Thyroid gland (tissue), 4 donors: ENCODE measurements at regions not wholly inside any gene's neighbourhood (a gene's known extent, or its start where the extent isn't known, plus 50 kb on each side); places are given as distances from the start of the nearest gene placed in this dataset.

Source experiments
- DNase-seq, 2 donors: peaks; one replicate each; pipeline ENCODE4 v3.0.0-alpha.2; 2019
- H3K27ac ChIP-seq, 3 donors: fragments of 200-600 bp; sonication (generic); 1 replicate in 2 of 3; 2 replicates in 1 of 3; pipeline ENCODE4 v1.5.1; 2016 to 2019; ENCODE audit warnings: mild to moderate bottlenecking in 1 of 3, moderate library complexity in 1 of 3
- H3K27me3 ChIP-seq: fragments of 200-600 bp; sonication (generic); one replicate; pipeline ENCODE4 v1.5.1; 2019
- H3K36me3 ChIP-seq, 2 donors: fragments of 200-600 bp; sonication (generic); one replicate each; pipeline ENCODE4 v1.5.1; 2016 to 2019
- H3K4me1 ChIP-seq, 2 donors: fragments of 200-600 bp; sonication (generic); one replicate each; pipeline ENCODE4 v1.5.1; 2017 to 2019
- H3K4me3 ChIP-seq, 3 donors: fragments of 200-600 bp; sonication (generic); replicated peaks in 1 of 3; 1 replicate in 2 of 3; 2 replicates in 1 of 3; pipeline ENCODE4 v1.5.1; 2016; ENCODE audit warnings: mild to moderate bottlenecking in 1 of 3
- H3K9me3 ChIP-seq: fragments of 200-600 bp; sonication (generic); one replicate; pipeline ENCODE4 v1.5.1; 2017
- CTCF ChIP-seq, 6 experiments: fragments of 200-600 bp in 3 of 6; fragments of 450-650 bp in 3 of 6; sonication (generic) in 3 of 6; IDR thresholded peaks; one replicate each; pipeline ENCODE4 v1.5.1; 2016 to 2019; ENCODE audit warnings: antibody characterized with exemption in 6 of 6, mild to moderate bottlenecking in 2 of 6, inconsistent platforms in 1 of 6, moderate library complexity in 1 of 6
- POLR2A ChIP-seq, 2 donors: fragments of 450-650 bp; IDR thresholded peaks; one replicate each; pipeline ENCODE4 v1.6.1; 2017; ENCODE audit warnings: antibody characterized with exemption in 2 of 2, mild to moderate bottlenecking in 2 of 2, moderate library complexity in 1 of 2
- WGBS, 2 donors: methylation state at CpG; one replicate each; pipeline ENCODE4 v1.1.5; 2017; 5-methylcytosine and 5-hydroxymethylcytosine counted together
- intact Hi-C: fragments of 100-400 bp; cut with DNase I; formaldehyde crosslinking; loops from one replicate; pipeline ENCODE4 v1.15.1; 2023

GRCh38 chr1:118615066-118615465 lies 373.1 kb downstream of the TBX15 start:
- H3K9me3 ChIP-seq: no peaks in the 10 kb centered on the region
- H3K4me1 ChIP-seq: no peaks in the 10 kb centered on the region
- no peak overlapping the region for H3K27ac ChIP-seq
- H3K4me3 ChIP-seq: no peak overlapping the region
- intact Hi-C loops: no loop called here
- no peaks in the 10 kb centered on the region for H3K36me3 ChIP-seq
- no peak for DNase-seq
- no peaks in the 10 kb centered on the region for H3K27me3 ChIP-seq
- WGBS, 2 donors: 67 to 77% methylated on average over 2 of the region's 2 CpGs
- no peak for TF ChIP-seq CTCF (IDR thresholded peaks at IDR 0.05)
- TF ChIP-seq POLR2A (IDR thresholded peaks at IDR 0.05): no peak

DNA sequence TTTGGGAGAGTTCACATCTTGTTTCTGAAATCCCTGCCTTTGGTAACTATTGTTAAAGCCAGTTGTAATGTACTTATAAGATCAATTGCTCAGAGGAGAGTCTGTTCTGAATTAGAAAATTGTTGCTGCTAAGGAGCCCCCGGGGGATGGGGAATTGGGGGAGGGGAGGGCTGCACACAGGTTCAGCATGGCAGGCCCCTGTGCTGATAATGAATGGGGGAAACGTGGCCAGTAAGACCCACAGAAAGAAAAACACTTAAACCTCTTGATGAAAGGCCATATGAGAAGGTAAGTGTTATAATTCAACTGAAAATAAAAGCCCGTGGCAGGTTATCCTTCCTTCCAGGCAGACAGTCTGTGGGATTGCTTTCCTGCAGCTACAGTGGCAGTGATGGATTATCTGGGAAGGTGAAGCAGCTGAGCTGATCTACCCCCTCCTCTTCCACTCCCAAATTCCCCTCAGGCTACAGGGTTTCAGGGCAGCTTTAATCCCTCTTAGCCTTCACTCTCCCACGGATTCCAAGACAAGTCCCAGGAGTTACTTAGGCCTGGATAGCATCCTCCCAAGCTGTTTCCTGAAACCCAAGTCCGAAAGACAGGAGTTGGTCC lies 398.8 kb downstream of the TBX15 start:
- Histone ChIP-seq H3K36me3 (no peaks in the 10 kb centered on the region), H3K4me1 (no peaks in the 10 kb centered on the region), H3K9me3 (no peaks in the 10 kb centered on the region), H3K4me3 (no peak overlapping the region), H3K27me3 (no peaks in the 10 kb centered on the region), H3K27ac (no peak overlapping the region)
- WGBS, 2 donors: 42 to 44% methylated on average over 5 of the region's 5 CpGs
- TF ChIP-seq CTCF (IDR thresholded peaks at IDR 0.05) (no peak), POLR2A (IDR thresholded peaks at IDR 0.05) (no peak)
- no peak for DNase-seq
- intact Hi-C loops: no loop called here

DNA sequence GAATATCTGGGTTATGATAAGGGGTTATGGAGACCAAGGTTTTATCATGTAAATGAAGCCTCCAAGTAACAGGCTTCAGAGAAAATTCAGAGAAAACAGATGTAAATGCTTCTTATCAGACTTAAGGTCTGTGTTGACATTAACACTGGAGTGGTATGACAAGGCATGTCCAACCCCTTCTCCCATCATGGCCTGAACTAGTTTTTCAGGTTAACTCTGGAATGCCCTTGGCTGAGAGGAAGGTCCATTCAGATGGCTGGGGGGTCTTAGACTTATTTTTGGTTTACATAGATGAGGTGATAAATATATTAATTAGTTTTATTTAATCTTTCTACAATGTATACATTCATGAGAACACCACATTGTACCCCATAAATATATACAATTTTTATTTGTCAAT lies 399.6 kb downstream of the TBX15 start:
- no peak overlapping the region for H3K4me3 ChIP-seq
- H3K9me3 ChIP-seq: no peaks in the 10 kb centered on the region
- H3K27me3 ChIP-seq: no peaks in the 10 kb centered on the region
- H3K4me1 ChIP-seq: no peaks in the 10 kb centered on the region
- H3K36me3 ChIP-seq: no peaks in the 10 kb centered on the region
- DNase-seq: no peak
- no peak overlapping the region for H3K27ac ChIP-seq
- no peak for TF ChIP-seq CTCF (IDR thresholded peaks at IDR 0.05)
- TF ChIP-seq POLR2A (IDR thresholded peaks at IDR 0.05): no peak
- intact Hi-C loops: no loop called here

- Histone ChIP-seq H3K4me3 (no peak overlapping the region), H3K36me3 (no peaks in the 10 kb centered on the region), H3K27me3 (no peaks in the 10 kb centered on the region), H3K27ac (no peak overlapping the region), H3K4me1 (no peaks in the 10 kb centered on the region), H3K9me3 (no peaks in the 10 kb centered on the region)
- DNase-seq: no peak
- TF ChIP-seq CTCF (IDR thresholded peaks at IDR 0.05) (no peak), POLR2A (IDR thresholded peaks at IDR 0.05) (no peak)
- intact Hi-C loops: no loop called here
Measured at GRCh38 chr1:118578276-118578675, 393.2 kb upstream of the SPAG17 start.

GRCh38 chr1:118575060-118575459 lies 390.0 kb upstream of the SPAG17 start:
- WGBS, 2 donors: 81 to 92% methylated on average over 2 of the region's 2 CpGs
- H3K27ac ChIP-seq: no peak overlapping the region
- intact Hi-C loops: no loop called here
- no peak overlapping the region for H3K4me3 ChIP-seq
- H3K36me3 ChIP-seq: no peaks in the 10 kb centered on the region
- no peak for TF ChIP-seq POLR2A (IDR thresholded peaks at IDR 0.05)
- no peaks in the 10 kb centered on the region for H3K9me3 ChIP-seq
- DNase-seq: no peak
- no peaks in the 10 kb centered on the region for H3K27me3 ChIP-seq
- H3K4me1 ChIP-seq: no peaks in the 10 kb centered on the region
